ENCODE measurements at regions not wholly inside any gene's neighbourhood (a gene's known extent, or its start where the extent isn't known, plus 50 kb on each side); places are given as distances from the start of the nearest gene placed in this dataset.

- DNase-seq (ENCODE audit: low read depth in 1 of 2, low spot score in 1 of 2) (no peak), FAIRE-seq (no peak), ATAC-seq (no peak)
- TF ChIP-seq BHLHE40 (IDR thresholded peaks at IDR 0.05; ENCODE audit: low read depth, low read length) (no peak), TP53 (CRISPR knock-in tag; IDR thresholded peaks at IDR 0.05) (no peak), USF2 (IDR thresholded peaks at IDR 0.05) (no peak), ATOH8 (CRISPR knock-in tag; IDR thresholded peaks at IDR 0.05; ENCODE audit: low read depth) (no peak), HOXB13 (CRISPR knock-in tag; IDR thresholded peaks at IDR 0.05; ENCODE audit: low read depth) (no peak), FOSL2 (IDR thresholded peaks at IDR 0.05) (no peak), FOSL2 (CRISPR knock-in tag; IDR thresholded peaks at IDR 0.05) (no peak), RFX5 (IDR thresholded peaks at IDR 0.05) (no peak), CHD2 (IDR thresholded peaks at IDR 0.05; ENCODE audit: low read length, partially characterized antibody) (no peak), CBX8 (IDR thresholded peaks at IDR 0.05) (no peak), HES2 (IDR thresholded peaks at IDR 0.05) (no peak)
- peak overlapping the region in 1 of 2 experiments; percentile 37; a peak in 1 of 6 replicates for H3K27ac ChIP-seq
- H3K4me2 ChIP-seq = no peak overlapping the region
- H3K4me3 ChIP-seq = no peak overlapping the region
- ChIA-PET POLR2A (no interaction called here), CTCF (interaction anchor here (0.9 to 1.9 kb wide), 2 partner anchors 14 to 227 kb away, joined by 3 to 7 read pairs; no protein-coding TSS in a partner anchor)
- H3K9me3 ChIP-seq = peaks cover 17% of the 10 kb centered on the region; the same call in 2 of the 3 replicates
- 73% methylated on average over 5 of the region's 5 CpGs for WGBS (ENCODE audit: missing lambda C conversion rate)
- peaks cover 21% of the 10 kb centered on the region for H3K4me1 ChIP-seq
Measured at GRCh38 chr2:238557431-238557830, 130.7 kb downstream of the ASB1 start.

- Histone ChIP-seq H3K4me3 (no peak overlapping the region), H3K27ac (peak overlapping the region in 1 of 2 experiments; percentile 37; a peak in 2 of 6 replicates), H3K4me2 (no peak overlapping the region), H3K4me1 (peaks cover 21% of the 10 kb centered on the region), H3K9me3 (peaks cover 12% of the 10 kb centered on the region; the same call in 2 of the 3 replicates)
- WGBS (ENCODE audit: missing lambda C conversion rate) = 73% methylated on average over 8 of the region's 11 CpGs
- ChIA-PET CTCF (no interaction called here), POLR2A (no interaction called here)
- ATAC-seq (no peak), DNase-seq (ENCODE audit: low read depth in 1 of 2, low spot score in 1 of 2) (no peak), FAIRE-seq (no peak)
- no peak for TF ChIP-seq PHF8 (IDR thresholded peaks at IDR 0.05; ENCODE audit: borderline replicate concordance, low read depth)
Measured at GRCh38 chr2:238557936-238558335, 131.2 kb downstream of the ASB1 start.

- WGBS (ENCODE audit: missing lambda C conversion rate) = 93% methylated on average over 16 of the region's 19 CpGs
- DNase-seq (ENCODE audit: low read depth in 1 of 2, low spot score in 1 of 2) (no peak), ATAC-seq (no peak), FAIRE-seq (no peak)
- Histone ChIP-seq H3K9me3 (0 out of 3 replicates have a peak, but pooled peaks cover 9% of the 10 kb centered on the region), H3K27ac (peak overlapping the region in 1 of 2 experiments; percentile 37; a peak in 2 of 6 replicates), H3K4me1 (peaks cover 21% of the 10 kb centered on the region), H3K4me3 (no peak overlapping the region), H3K4me2 (no peak overlapping the region)
- TF ChIP-seq CHD2 (IDR thresholded peaks at IDR 0.05; ENCODE audit: low read length, partially characterized antibody) (no peak), HEYL (CRISPR knock-in tag; IDR thresholded peaks at IDR 0.05) (no peak), POLR2AphosphoS2 (conservative IDR thresholded peaks at IDR 0.05; ENCODE audit: low read length) (no peak), CBX2 (IDR thresholded peaks at IDR 0.05; ENCODE audit: borderline replicate concordance, low read depth) (no peak), KDM1A (IDR thresholded peaks at IDR 0.05; ENCODE audit: low read depth) (no peak), POLR2A (IDR thresholded peaks at IDR 0.05; ENCODE audit: low read length) (no peak), PBX3 (IDR thresholded peaks at IDR 0.05) (no peak), RNF2 (IDR thresholded peaks at IDR 0.05; ENCODE audit: borderline replicate concordance, low read depth) (no peak), RCOR1 (IDR thresholded peaks at IDR 0.05; ENCODE audit: low read depth, low read length) (no peak), JUN (IDR thresholded peaks at IDR 0.05) (no peak), HOXB5 (CRISPR knock-in tag; IDR thresholded peaks at IDR 0.05) (no peak)
- POLR2A ChIA-PET = no interaction called here
- CTCF ChIA-PET = interaction anchor here (0.9 kb wide), 1 partner anchor 201 kb away, joined by 3 read pairs; no protein-coding TSS in a partner anchor
Measured at GRCh38 chr2:238558456-238559099, 131.9 kb downstream of the ASB1 start.

All from A549 (cell line).